Sigmoid colon (tissue), 6 donors: ENCODE measurements at regions not wholly inside any gene's neighbourhood (a gene's known extent, or its start where the extent isn't known, plus 50 kb on each side); places are given as distances from the start of the nearest gene placed in this dataset.

Source experiments
- DNase-seq: peaks from one replicate; pipeline ENCODE4 v3.0.0-alpha.2; 2019
- H3K27ac ChIP-seq, 4 donors: fragments of 200-600 bp; sonication (generic); one replicate each; pipeline ENCODE4 v1.5.1; 2016 to 2019; ENCODE audit warnings: mild to moderate bottlenecking in 1 of 4
- H3K27me3 ChIP-seq, 3 donors: fragments of 200-600 bp; sonication (generic); one replicate each; pipeline ENCODE4 v1.5.1; 2019; ENCODE audit warnings: mild to moderate bottlenecking in 1 of 3
- H3K36me3 ChIP-seq, 4 donors: fragments of 200-600 bp; sonication (generic); one replicate each; pipeline ENCODE4 v1.5.1; 2016 to 2019
- H3K4me1 ChIP-seq, 4 donors: fragments of 200-600 bp; sonication (generic); one replicate each; pipeline ENCODE4 v1.5.1; 2017 to 2019
- H3K4me3 ChIP-seq, 4 donors: fragments of 200-600 bp; sonication (generic); one replicate each; pipeline ENCODE4 v1.5.1; 2017 to 2019; ENCODE audit warnings: mild to moderate bottlenecking in 2 of 4, moderate library complexity in 1 of 4
- H3K9me3 ChIP-seq, 4 donors: fragments of 200-600 bp in 3 of 4; sonication (generic) in 3 of 4; one replicate each; pipeline versions ENCODE4 v1.5.1 to v1.6.1; 2013 to 2019
- CTCF ChIP-seq, 4 experiments: fragments of 450-650 bp in 3 of 4; fragments of 200-600 bp in 1 of 4; IDR thresholded peaks; one replicate each; pipeline ENCODE4 v1.5.1; 2016 to 2019; ENCODE audit warnings: antibody characterized with exemption in 4 of 4, mild to moderate bottlenecking in 3 of 4, moderate library complexity in 2 of 4
- EP300 ChIP-seq, 4 donors: sonication (generic); formaldehyde crosslinking; IDR thresholded peaks; one replicate each; pipeline ENCODE4 v1.6.1; 2017; ENCODE audit warnings: antibody characterized with exemption in 4 of 4
- POLR2A ChIP-seq, 2 donors: fragments of 450-650 bp; IDR thresholded peaks; one replicate each; pipeline ENCODE4 v1.6.1; 2016; ENCODE audit warnings: antibody characterized with exemption in 2 of 2, mild to moderate bottlenecking in 2 of 2, moderate library complexity in 2 of 2
- POLR2AphosphoS5 ChIP-seq, 4 donors: sonication (generic); formaldehyde crosslinking; IDR thresholded peaks; one replicate each; pipeline ENCODE4 v1.6.1; 2017; ENCODE audit warnings: antibody characterized with exemption in 4 of 4
- WGBS, 2 donors: extraction: QIAGEN DNeasy Blood & Tissue Kit; methylation state at CpG; one replicate each; pipeline ENCODE4 v1.1.7; 2013; 5-methylcytosine and 5-hydroxymethylcytosine counted together
- intact Hi-C: fragments of 100-400 bp; cut with DNase I; formaldehyde crosslinking; loops from one replicate; pipeline ENCODE4 v1.15.1; 2023
- donor health status: healthy with polysubstance abuse.
- donor health status: healthy.

- intact Hi-C loops = no loop called here
- no peak overlapping the region for H3K27ac ChIP-seq
- 82 to 96% methylated on average over 1 of the region's 1 CpG for WGBS, 2 donors
- no peaks in the 10 kb centered on the region for H3K9me3 ChIP-seq
- DNase-seq = no peak
- no peak for TF ChIP-seq CTCF (IDR thresholded peaks at IDR 0.05)
- TF ChIP-seq EP300 (IDR thresholded peaks at IDR 0.05) = no peak
- TF ChIP-seq POLR2AphosphoS5 (IDR thresholded peaks at IDR 0.05) = no peak
- no peak for TF ChIP-seq POLR2A (IDR thresholded peaks at IDR 0.05)
- H3K4me1 ChIP-seq = no peaks in the 10 kb centered on the region
- no peak overlapping the region for H3K4me3 ChIP-seq
- no peaks in the 10 kb centered on the region for H3K36me3 ChIP-seq
- no peaks in the 10 kb centered on the region for H3K27me3 ChIP-seq
Observed at GRCh38 chr2:4529738-4530137, 826.4 kb downstream of the DCDC2C start.

- Histone ChIP-seq H3K4me1 (no peaks in the 10 kb centered on the region), H3K27ac (no peak overlapping the region), H3K4me3 (no peak overlapping the region), H3K36me3 (no peaks in the 10 kb centered on the region), H3K9me3 (no peaks in the 10 kb centered on the region), H3K27me3 (no peaks in the 10 kb centered on the region)
- TF ChIP-seq POLR2A (IDR thresholded peaks at IDR 0.05) = no peak
- TF ChIP-seq EP300 (IDR thresholded peaks at IDR 0.05) = no peak
- TF ChIP-seq CTCF (IDR thresholded peaks at IDR 0.05) = no peak
- no peak for TF ChIP-seq POLR2AphosphoS5 (IDR thresholded peaks at IDR 0.05)
- no peak for DNase-seq
- intact Hi-C loops = no loop called here
- 66 to 75% methylated on average over 9 of the region's 9 CpGs for WGBS, 2 donors
Observed at GRCh38 chr2:4530231-4530630, 826.9 kb downstream of the DCDC2C start.

- 81 to 83% methylated on average over 2 of the region's 2 CpGs for WGBS, 2 donors
- TF ChIP-seq CTCF (IDR thresholded peaks at IDR 0.05) = no peak
- TF ChIP-seq POLR2A (IDR thresholded peaks at IDR 0.05) = no peak
- Histone ChIP-seq H3K9me3 (no peaks in the 10 kb centered on the region), H3K4me3 (no peak overlapping the region), H3K4me1 (no peaks in the 10 kb centered on the region), H3K27me3 (no peaks in the 10 kb centered on the region), H3K36me3 (no peaks in the 10 kb centered on the region), H3K27ac (no peak overlapping the region)
- intact Hi-C loops = no loop called here
- DNase-seq = no peak
Observed at GRCh38 chr2:4533806-4534205, 830.4 kb downstream of the DCDC2C start.

GRCh38 chr2:4539121-4539520, 835.7 kb downstream of the DCDC2C start:
- WGBS, 2 donors = 88 to 90% methylated on average over 9 of the region's 9 CpGs
- Histone ChIP-seq H3K36me3 (no peaks in the 10 kb centered on the region), H3K27ac (no peak overlapping the region), H3K27me3 (no peaks in the 10 kb centered on the region), H3K4me1 (no peaks in the 10 kb centered on the region), H3K9me3 (no peaks in the 10 kb centered on the region), H3K4me3 (no peak overlapping the region)
- TF ChIP-seq POLR2A (IDR thresholded peaks at IDR 0.05) (no peak), CTCF (IDR thresholded peaks at IDR 0.05) (no peak)
- DNase-seq = no peak
- intact Hi-C loops = no loop called here

GRCh38 chr2:4549666-4550210, 846.4 kb downstream of the DCDC2C start:
- H3K27me3 ChIP-seq = no peaks in the 10 kb centered on the region
- no peak for TF ChIP-seq POLR2A (IDR thresholded peaks at IDR 0.05)
- no peak for TF ChIP-seq EP300 (IDR thresholded peaks at IDR 0.05)
- no peak for TF ChIP-seq CTCF (IDR thresholded peaks at IDR 0.05)
- no peak for TF ChIP-seq POLR2AphosphoS5 (IDR thresholded peaks at IDR 0.05)
- H3K9me3 ChIP-seq = no peaks in the 10 kb centered on the region
- H3K36me3 ChIP-seq = no peaks in the 10 kb centered on the region
- intact Hi-C loops = no loop called here
- no peaks in the 10 kb centered on the region for H3K4me1 ChIP-seq
- no peak overlapping the region for H3K4me3 ChIP-seq
- no peak overlapping the region for H3K27ac ChIP-seq
- DNase-seq = no peak
- 84 to 91% methylated on average over 8 of the region's 8 CpGs for WGBS, 2 donors
